Stomach (tissue), 4 donors: ENCODE measurements at regions not wholly inside any gene's neighbourhood (a gene's known extent, or its start where the extent isn't known, plus 50 kb on each side); places are given as distances from the start of the nearest gene placed in this dataset.

Source experiments
- CTCF ChIP-seq, 7 experiments: fragments of 450-650 bp in 4 of 7; fragments of 200-600 bp in 3 of 7; sonication (generic) in 3 of 7; IDR thresholded peaks; one replicate each; pipeline ENCODE4 v1.5.1; 2016 to 2019; ENCODE audit warnings: antibody characterized with exemption in 7 of 7, control low read depth in 2 of 7, mild to moderate bottlenecking in 1 of 7
- EP300 ChIP-seq: sonication (generic); formaldehyde crosslinking; IDR thresholded peaks from one replicate; pipeline ENCODE4 v1.6.1; 2017; ENCODE audit warnings: antibody characterized with exemption
- POLR2A ChIP-seq, 4 donors: fragments of 450-650 bp; IDR thresholded peaks; one replicate each; pipeline ENCODE4 v1.6.1; 2016; ENCODE audit warnings: antibody characterized with exemption in 4 of 4, control low read depth in 2 of 4, mild to moderate bottlenecking in 1 of 4, moderate library complexity in 1 of 4
- POLR2AphosphoS5 ChIP-seq, 3 donors: sonication (generic); formaldehyde crosslinking; IDR thresholded peaks; one replicate each; pipeline ENCODE4 v1.6.1; 2016; ENCODE audit warnings: antibody characterized with exemption in 3 of 3

GRCh38 chr4:151519728-151520415, 110.9 kb downstream of the FHIP1A start:
- no peak for TF ChIP-seq CTCF (IDR thresholded peaks at IDR 0.05)
- no peak for TF ChIP-seq POLR2A (IDR thresholded peaks at IDR 0.05)
- TF ChIP-seq POLR2AphosphoS5 (IDR thresholded peaks at IDR 0.05) = no peak
- TF ChIP-seq EP300 = no peak
